NCI-H128 (cell line): ENCODE measurements at regions not wholly inside any gene's neighbourhood (a gene's known extent, or its start where the extent isn't known, plus 50 kb on each side); places are given as distances from the start of the nearest gene placed in this dataset.

Experiments used
- DNase-seq: peaks from one replicate; lab custom pipeline; 2025; ENCODE audit not compliant: unreplicated experiment; lab: John Stamatoyannopoulos, UW

GRCh38 chr20:20993372-20993771 is 112.8 kb downstream of the LINC00237 start:
- DNase-seq, result no peak

- DNase-seq, result no peak
Observed at GRCh38 chr20:20992686-20993360, 113.3 kb downstream of the LINC00237 start.

GRCh38 chr20:20992277-20992676 is 113.9 kb downstream of the LINC00237 start:
- DNase-seq, result no peak

- DNase-seq, result no peak
Observed at GRCh38 chr20:20989081-20989480, 117.1 kb downstream of the LINC00237 start.

- no peak for DNase-seq
Observed at GRCh38 chr20:20979934-20980333, 126.2 kb downstream of the LINC00237 start.

GRCh38 chr20:20977786-20978185 is 128.4 kb downstream of the LINC00237 start:
- no peak for DNase-seq

- no peak for DNase-seq
Observed at GRCh38 chr20:20972490-20972889, 133.7 kb downstream of the LINC00237 start.

- DNase-seq, result no peak
Observed at GRCh38 chr20:20971810-20972209, 134.3 kb downstream of the LINC00237 start.

GRCh38 chr20:20970841-20971240 is 135.3 kb downstream of the LINC00237 start:
- DNase-seq, result no peak

- no peak for DNase-seq
Observed at GRCh38 chr20:20969701-20970280, 136.4 kb downstream of the LINC00237 start.

GRCh38 chr20:20967564-20968184 is 138.5 kb downstream of the LINC00237 start:
- no peak for DNase-seq

- no peak for DNase-seq
Observed at GRCh38 chr20:20966171-20966570, 140.0 kb downstream of the LINC00237 start.

- DNase-seq, result no peak
Observed at GRCh38 chr20:20959031-20959755, 147.0 kb downstream of the LINC00237 start.

- no peak for DNase-seq
Observed at GRCh38 chr20:20956513-20956931, 149.6 kb downstream of the LINC00237 start.

- no peak for DNase-seq
Observed at GRCh38 chr20:20955892-20956291, 150.3 kb downstream of the LINC00237 start.

- DNase-seq, result no peak
Observed at GRCh38 chr20:20953738-20954618, 152.2 kb downstream of the LINC00237 start.

GRCh38 chr20:20950620-20951019 is 155.5 kb downstream of the LINC00237 start:
- no peak for DNase-seq

- no peak for DNase-seq
Observed at GRCh38 chr20:20946122-20946759, 159.9 kb downstream of the LINC00237 start.

GRCh38 chr20:20941468-20941889 is 164.7 kb downstream of the LINC00237 start:
- no peak for DNase-seq

GRCh38 chr20:20939006-20939405 is 167.2 kb downstream of the LINC00237 start:
- DNase-seq, result no peak
